ENCODE measurements at regions not wholly inside any gene's neighbourhood (a gene's known extent, or its start where the extent isn't known, plus 50 kb on each side); places are given as distances from the start of the nearest gene placed in this dataset.
"Not testable (repeated sequence)": the region's sequence is repeated elsewhere in the genome, so short reads cannot be mapped to it uniquely, and the experiment has no call there.

DNA sequence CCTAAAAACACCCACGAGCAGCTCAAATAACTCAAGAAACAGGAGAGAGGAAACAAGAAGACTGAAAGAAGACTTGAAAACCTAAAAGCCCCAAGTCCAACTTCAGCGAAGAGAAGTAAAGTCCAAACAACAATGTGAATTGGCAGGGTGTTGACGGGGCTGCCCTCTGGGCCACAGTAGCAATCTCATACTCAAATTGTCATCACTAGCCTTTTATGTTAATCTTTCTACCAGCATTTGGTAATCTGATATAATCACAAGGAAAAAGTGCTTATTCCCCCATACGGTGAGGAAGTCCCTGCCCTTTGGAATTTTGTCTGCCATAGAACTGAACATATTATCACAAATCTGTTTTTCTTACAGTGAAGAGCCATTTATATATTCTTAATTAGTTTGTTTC lies 51.5 kb upstream of the IFNE start:
- DNase-seq = no peak

DNA sequence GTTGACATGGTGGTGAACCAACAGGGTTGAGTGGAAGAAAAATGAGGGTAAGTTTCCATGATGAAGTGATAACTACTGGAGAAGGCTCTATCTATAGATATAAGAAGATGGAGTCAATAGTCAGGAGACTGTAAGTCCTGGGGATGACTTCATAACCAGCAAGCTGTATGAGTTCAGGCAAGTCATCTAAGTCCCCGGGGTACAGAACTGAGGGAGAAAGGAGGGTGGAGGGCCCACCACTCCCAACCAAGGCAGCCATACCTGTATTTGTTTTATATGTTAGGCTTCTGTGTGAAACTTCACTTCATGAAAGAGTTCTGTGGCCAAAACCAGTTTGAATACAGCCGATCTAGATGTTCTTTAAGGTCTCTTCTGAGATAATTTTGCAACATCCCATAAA lies 53.3 kb upstream of the IFNE start:
- DNase-seq = no peak

- no peak for DNase-seq
These were observed 60.7 kb upstream of the IFNE start for GRCh38 chr9:21542787-21543186.

- DNase-seq = no peak
These were observed 61.1 kb upstream of the IFNE start for GRCh38 chr9:21543187-21543586.

DNA sequence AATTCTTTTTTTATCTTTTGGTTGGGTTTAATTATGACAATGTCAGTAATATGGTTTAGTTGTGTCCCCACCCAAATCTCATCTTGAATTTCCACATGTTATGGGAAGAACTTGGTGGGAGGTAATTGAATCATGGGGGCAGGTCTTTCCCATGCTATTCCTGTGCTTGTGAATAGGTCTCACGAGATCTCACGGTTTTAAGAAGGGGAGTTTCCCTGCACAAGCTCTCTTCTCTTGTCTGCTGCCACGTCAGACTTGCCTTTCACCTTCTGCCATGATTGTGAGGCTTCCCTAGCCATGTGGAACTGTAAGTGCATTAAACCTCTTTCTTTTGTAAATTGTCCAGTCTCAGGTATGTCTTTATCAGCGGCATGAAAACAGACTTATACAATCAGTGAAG lies 61.7 kb upstream of the IFNE start:
- DNase-seq = not testable (repeated sequence)

DNA sequence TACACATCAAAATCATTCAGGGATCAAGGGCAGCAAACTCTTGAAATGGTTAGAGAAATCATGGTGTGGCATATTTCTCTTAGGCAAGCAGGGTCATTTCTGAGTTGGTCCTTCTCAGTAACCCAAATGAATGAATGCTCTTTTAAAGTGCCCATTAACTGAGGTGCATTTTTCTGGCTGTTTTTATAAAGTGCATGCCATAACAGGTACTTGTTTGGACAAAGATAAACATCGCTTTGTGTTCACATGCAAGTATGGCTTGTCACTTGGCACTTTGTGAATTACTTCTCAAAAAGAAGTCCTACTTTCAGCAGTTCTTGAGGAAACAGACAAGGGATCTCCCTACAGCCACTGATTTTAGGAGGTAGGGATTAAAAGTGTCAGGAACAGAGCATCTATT lies 64.8 kb upstream of the IFNE start:
- DNase-seq = no peak

DNA sequence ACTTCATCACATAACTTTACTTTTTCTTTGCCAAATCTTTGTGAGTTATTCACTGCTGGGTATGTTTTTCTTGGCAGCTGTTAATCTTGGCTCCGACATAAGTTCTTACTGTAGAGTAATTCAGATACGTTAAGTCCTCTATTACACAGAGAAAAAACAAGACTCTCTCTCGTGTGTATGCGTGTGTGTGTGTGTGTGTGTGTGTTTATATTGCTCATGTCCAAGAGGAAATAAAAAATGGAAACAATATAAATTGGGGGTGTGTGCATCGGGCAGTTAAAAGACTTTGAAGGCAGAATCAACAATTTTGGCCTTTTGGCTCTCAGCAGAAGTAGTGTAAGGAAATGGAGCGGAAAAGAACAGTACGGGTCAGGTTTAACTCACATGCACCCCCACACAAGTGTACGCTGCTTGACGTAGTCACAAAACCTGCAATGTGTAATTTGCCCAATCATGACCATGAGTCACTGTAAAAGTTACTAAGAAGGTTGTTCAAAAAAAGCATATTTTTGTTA lies 67.2 kb upstream of the IFNE start:
- DNase-seq = no peak

- no peak for DNase-seq
These were observed 67.8 kb upstream of the IFNE start for GRCh38 chr9:21549890-21550289.

- DNase-seq = no peak
These were observed 68.3 kb upstream of the IFNE start for GRCh38 chr9:21550392-21550791.

DNA sequence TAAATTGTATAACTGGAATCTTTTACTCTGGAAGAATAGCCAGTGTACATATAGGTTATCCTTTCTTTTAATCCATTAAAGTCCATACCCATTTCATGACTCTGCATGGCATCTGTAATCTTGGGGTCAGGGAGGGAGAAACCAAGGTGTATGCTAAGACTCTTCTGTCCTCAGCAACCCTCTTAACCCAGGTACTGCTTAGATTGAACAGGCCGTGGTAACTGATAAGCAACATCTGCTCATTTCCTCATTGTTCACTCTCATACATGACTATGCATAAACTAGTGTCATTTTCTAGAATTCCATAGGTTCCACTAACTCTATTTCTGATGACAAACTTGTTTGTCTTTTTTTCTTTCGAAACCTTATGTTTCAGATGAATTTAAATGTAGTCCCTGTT lies 69.3 kb upstream of the IFNE start:
- no peak for DNase-seq

GRCh38 chr9:21552244-21553170 lies 70.4 kb upstream of the IFNE start:
- DNase-seq = no peak

DNA sequence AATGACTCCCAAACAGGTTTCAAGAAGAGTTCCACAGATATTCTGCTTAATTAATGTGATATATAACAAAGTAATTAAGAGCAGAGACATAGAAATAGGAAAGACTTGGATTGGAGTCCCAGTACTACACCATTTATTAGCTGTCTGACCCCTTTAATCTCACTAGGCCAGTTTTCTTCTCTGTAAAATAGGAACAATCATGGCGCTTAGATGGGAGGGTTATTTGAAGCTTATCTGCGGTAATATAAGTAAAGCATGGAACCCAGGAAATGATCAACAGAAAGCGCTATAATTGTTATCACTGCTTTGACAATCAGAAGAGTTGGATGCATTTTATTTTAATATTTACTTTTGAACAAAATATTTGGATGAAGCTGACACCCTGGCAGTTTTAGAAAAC lies 71.3 kb upstream of the IFNE start:
- no peak for DNase-seq

GRCh38 chr9:21554813-21555212 lies 72.7 kb upstream of the IFNE start:
- no peak for DNase-seq

DNA sequence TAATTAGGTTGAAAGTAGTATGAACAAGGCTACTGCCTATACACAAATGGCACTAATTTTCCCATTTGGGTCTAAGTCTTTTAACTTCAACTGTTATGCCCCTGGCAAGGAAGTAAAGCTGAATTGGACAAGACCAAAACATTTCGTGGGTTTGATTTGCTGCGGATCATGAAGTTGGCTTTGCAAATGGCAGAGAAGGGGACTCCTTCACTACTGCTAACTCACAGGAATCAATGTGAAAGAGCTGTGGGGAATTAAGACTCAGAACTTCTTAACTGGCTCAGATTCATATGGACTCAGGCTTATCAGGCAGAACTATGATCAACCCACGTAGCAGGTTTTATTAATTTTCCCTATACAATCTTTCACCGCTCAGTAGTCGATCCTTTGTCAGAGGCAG lies 73.8 kb upstream of the IFNE start:
- no peak for DNase-seq

DNA sequence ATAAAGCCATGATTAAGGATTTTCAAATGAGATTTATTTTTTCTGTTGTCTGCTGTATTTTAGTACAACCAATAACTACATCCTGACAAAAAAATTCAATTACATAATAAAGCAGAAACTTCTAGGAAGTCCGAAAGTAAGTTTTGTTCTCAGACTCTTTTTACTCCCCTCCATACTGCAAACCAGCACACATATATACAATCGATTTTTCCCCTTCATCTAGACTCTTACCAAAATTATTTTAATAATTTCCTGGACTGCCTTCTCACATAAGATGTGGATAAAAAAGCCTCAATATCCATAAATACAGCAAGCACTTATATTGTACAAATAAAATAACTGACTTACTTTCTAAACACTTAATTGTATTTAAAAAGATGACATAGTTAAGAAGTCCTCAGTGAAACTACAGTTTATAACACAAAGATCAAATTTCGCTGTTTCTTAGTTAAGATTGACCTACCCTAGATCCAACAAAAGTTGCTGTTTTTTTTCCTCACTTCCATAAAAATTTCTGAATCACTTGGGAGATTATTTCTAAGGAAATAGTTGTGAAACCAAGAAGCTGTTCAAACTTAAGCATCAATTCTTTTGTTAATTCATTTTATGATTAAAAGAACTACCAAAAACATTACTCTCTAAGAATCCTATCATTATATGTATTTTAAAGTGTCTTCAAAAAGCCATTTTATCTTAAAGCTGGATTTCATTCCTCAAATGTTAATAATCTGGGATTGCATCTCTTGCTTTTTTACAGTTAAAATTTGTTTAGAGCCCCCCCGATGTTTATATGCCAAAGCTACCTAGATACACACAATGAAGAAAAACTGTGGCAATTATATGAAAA lies 74.7 kb upstream of the IFNE start:
- no peak for DNase-seq

DNA sequence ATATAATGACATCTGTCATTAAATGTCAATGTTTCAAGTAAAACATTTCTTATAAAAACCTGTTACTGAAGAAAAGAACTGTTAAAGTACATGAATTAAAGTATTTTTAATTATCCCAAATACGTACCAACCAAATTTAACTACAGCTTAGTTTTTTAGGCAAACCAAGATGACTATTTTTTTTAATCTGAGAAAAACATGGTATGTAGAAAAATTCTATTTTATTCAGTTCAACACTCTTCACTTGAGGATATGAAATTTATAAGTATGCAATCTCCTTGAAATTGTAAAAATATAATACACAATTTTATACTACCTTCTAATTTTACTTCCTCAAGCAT lies 75.3 kb upstream of the IFNE start:
- no peak for DNase-seq

- DNase-seq = no peak
These were observed 76.0 kb upstream of the IFNE start for GRCh38 chr9:21558079-21558478.

DNA sequence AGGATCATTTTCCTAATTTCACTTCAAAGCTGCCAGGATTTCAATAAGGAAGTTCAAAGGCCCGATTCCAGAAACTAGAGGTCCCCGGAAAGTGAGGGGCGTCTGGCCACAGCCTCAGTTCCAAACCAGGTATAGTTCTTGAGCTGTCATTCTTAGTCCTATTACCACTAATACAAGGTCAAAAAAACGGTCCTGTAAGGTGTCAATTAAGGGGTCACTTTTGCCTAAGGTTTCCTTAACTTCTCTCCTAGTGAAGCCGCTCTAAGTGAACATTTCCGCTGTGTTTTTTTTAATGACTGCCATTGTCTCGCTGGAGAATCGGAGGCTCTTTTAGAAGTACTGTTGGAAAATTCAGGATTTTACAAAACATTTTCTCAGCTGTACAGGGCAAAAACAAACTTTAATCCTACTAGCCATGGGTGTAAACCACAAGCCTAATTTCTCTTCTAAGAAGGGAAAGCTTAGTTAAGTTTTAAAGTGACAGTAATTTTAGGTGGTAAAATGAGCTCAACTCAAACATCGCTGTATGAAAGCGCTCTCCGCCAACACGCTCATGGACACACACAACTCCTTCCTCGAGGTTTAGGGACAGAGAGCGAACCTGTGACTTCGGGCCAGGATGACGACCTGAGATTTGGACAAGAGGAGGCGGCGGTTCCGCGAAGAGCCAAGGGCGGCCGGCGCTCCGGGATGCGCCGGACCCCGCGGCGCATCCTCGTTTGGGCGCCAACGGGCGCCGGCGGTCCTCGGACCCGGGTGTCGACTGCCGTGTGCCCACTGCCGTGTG lies 76.7 kb upstream of the IFNE start:
- DNase-seq = peak; percentile 19

DNA sequence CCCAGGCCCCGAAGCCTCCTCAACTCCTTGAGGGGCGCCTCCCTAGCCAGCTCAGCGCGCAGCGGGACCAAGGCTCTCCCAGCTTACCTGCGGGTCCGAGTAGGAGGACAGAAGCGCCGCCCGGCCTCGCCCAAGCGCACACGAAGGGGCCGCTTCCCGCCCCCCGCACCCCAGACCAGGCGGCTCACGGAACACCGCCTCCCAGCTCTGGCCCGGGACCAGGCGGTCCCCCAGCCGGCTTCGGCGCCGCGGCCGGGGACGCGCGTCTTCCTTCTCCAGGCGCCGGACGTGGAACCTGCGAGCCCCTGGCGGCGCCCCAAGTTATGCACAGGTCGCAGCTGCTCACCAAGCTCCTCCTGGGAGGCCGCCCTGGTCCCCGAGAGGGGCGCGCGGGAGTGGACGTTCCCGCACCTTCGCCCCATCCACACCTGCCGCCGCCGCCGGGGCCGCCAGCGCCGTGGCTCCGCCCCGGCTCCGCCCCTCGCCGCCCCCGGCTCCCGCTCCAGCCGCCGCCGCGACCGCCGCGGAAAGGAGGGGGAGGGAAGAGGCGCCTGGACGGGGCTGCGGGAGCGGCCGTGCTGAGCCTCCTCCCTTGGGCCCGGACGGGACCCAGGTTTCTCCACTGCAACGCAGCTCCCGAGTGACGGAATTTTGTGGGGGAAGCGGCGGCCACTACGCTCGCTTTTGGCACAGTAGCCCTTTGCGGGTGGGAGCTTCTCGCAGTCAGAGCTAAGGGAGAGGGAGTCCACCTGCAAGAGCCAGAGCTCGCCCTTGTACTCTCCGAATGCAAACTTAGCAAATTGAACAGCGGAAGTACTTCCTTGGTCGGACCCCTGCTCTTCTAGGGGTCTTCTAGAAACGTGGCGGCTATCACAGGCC lies 77.5 kb upstream of the IFNE start:
- DNase-seq = peak; percentile 58

- DNase-seq = no peak
These were observed 78.2 kb upstream of the IFNE start for GRCh38 chr9:21560281-21560745.

DNA sequence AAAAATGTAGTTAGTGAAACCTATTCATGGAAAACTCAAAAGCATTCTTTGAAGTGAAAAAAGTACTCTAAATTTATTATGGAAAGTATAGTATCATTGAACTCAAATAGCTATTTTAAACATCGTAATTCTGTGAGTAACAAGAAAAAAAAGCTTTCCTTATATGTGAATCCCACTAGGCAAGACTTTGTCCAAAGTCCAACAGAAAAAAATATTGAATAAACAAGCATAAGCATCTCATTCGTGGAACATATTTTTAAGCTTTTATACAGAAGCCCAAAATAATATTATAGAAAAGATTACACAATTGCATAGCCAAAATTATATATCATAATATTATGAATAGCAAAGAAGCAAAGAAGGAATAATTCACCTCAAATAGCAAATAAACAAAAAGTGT lies 79.4 kb upstream of the IFNE start:
- DNase-seq = no peak

DNA sequence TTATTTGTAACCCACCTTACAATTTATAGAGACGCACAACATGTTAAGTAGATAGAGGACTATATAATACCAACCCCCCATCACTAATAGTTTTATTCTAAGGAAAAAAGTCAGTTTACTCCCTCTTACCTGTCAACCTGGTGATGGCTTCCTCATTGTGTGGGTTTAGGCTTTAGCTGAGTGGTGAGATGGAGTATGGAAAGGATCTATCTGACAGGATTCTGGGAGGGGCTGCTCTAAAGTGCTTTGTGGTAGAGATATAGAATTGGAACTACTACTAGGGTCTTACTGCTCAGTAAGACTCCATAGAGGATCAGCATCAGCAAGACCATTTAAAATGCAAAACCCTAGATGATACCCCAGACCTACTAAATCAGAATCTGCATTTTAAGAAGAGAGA lies 82.1 kb upstream of the IFNE start:
- no peak for DNase-seq
